ENCODE measurements at regions not wholly inside any gene's neighbourhood (a gene's known extent, or its start where the extent isn't known, plus 50 kb on each side); places are given as distances from the start of the nearest gene placed in this dataset.

DNA sequence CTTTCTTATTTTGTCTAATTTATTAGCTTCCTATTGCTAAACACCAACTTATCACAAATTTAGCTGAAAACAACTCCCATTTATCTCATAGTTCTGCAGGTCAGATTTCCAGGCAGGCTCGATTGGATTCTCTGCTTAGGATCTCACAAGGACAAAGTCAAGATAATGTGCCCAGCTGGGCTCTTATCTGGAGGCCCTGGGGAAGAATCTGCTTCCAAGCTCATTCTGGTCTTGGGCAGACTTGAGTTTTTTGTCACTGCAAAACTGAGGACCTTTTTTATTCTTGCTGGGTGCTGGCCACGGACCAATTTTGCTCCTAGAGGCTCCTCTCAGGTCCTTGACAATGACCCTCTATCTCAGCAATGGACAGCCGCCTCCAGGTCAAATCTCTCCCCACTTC lies 215.5 kb downstream of the TRIB2 start:
- DNase-seq (no peak), ATAC-seq (ENCODE audit: low read depth) (no peak)
- Mint-ChIP-seq H3K27me3 (peaks cover 34% of the 10 kb centered on the region), H3K4me3 (no peak overlapping the region), H3K36me3 (no peaks in the 10 kb centered on the region), H3K27ac (no peak overlapping the region), H3K4me1 (peaks cover 9% of the 10 kb centered on the region), H3K9me3 (no peaks in the 10 kb centered on the region)
- POLR2A ChIA-PET: interaction anchor here (1.0 kb wide), 1 partner anchor 75 kb away, joined by 3 read pairs; no protein-coding TSS in a partner anchor

DNA sequence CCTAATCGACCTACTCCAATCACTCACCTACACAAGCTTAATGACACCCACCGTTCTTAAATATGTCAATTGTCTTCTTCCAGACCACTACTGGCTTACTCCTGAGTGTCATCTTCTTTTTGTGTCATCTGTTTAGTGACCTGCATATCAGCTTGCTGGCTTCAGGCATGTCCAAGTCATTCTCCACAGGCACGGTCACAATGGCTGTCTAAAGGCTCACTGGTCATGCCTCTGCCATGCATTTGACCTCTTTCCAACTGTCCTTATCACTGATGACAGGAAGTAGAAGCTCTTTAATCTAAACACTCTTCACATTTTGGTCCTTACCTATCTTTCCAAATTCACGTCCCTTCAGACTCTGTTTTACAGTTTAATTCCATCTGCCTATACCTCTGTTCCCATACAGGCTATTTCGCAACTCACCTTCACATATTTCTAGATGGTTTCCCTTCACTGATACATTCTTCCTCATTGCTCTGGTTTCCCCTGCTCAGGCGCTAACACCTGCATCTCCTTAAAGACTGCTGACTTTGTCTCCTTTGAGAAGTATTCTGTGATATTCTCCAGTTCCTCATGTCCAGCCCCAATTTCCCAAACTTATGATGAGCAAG lies 217.5 kb downstream of the TRIB2 start:
- DNase-seq (no peak), ATAC-seq (ENCODE audit: low read depth) (no peak)
- H3K36me3 Mint-ChIP-seq: no peaks in the 10 kb centered on the region
- POLR2A ChIA-PET: no interaction called here
- no peak overlapping the region for H3K4me3 Mint-ChIP-seq
- peaks cover 7% of the 10 kb centered on the region for H3K4me1 Mint-ChIP-seq
- H3K27ac Mint-ChIP-seq: no peak overlapping the region
- no peaks in the 10 kb centered on the region for H3K9me3 Mint-ChIP-seq
- peaks cover 25% of the 10 kb centered on the region for H3K27me3 Mint-ChIP-seq

DNA sequence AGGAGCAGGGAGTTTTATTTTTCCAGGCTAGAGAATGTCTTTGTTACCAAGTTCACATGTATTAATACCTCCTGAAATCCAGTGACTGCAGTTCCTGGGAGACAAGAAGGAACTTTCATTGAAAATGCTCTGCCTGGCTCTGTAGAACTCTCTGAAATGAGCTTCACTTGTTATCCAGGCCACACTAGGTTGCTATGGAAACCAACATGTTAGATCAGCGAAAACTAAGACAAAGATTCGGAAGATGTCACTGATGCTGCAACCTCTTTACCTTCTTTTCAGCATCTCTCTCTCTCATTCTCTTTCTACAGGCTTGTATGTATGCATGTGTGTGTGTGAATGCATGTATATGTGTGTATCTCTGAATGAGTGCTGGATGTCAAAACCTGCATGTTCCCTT lies 218.5 kb downstream of the TRIB2 start:
- no peak overlapping the region for H3K27ac Mint-ChIP-seq
- peaks cover 25% of the 10 kb centered on the region for H3K27me3 Mint-ChIP-seq
- POLR2A ChIA-PET: no interaction called here
- no peaks in the 10 kb centered on the region for H3K9me3 Mint-ChIP-seq
- peaks cover 7% of the 10 kb centered on the region for H3K4me1 Mint-ChIP-seq
- H3K36me3 Mint-ChIP-seq: no peaks in the 10 kb centered on the region
- ATAC-seq (ENCODE audit: low read depth): no peak
- no peak overlapping the region for H3K4me3 Mint-ChIP-seq
- no peak for DNase-seq

DNA sequence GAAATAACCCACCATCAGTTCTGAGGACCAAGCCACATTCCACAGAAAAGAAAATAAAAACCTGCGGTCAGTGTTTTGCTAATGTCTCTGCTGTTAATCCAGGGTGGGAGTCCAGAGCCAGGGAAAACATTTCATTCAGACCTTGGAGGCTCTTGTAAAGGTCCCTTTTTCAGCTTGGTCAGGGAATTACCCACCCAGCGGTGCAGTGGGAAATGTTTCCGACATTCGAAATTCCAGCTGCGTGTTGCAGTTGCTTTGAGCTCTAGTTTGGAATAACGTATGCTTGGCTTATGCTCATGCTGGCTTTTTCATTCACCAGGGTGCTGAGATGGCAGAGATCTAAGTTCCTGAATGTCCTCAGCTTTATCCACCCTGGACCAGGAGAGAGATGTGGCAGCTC lies 219.1 kb downstream of the TRIB2 start:
- peaks cover 6% of the 10 kb centered on the region for H3K4me1 Mint-ChIP-seq

DNA sequence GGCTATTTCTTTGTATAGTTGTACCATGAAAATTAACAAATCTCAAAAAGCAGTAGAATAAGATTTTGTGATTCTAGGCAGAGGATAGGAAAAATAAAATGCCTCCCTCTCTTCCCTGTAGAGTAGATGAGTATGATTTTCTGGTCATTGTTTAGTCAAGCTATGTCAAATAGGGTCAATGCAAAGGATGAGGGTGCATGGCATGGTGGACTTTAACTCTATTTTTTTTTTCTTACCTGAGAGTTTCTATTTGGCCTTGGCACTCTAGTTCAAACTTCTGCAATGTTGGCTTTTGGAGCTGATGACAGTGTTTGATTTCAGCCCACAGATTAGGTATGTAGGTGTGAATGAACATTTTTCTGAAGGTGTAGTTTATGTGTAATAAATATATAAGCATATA lies 224.5 kb downstream of the TRIB2 start:
- H3K9me3 Mint-ChIP-seq: peaks cover 8% of the 10 kb centered on the region
- POLR2A ChIA-PET: no interaction called here
- H3K27me3 Mint-ChIP-seq: no peaks in the 10 kb centered on the region
- H3K36me3 Mint-ChIP-seq: peaks cover 3% of the 10 kb centered on the region
- ATAC-seq (ENCODE audit: low read depth) (no peak), DNase-seq (no peak)
- H3K4me3 Mint-ChIP-seq: no peak overlapping the region
- H3K27ac Mint-ChIP-seq: no peak overlapping the region
- H3K4me1 Mint-ChIP-seq: no peaks in the 10 kb centered on the region

More for the DNA sequence above, 219.1 kb downstream of the TRIB2 start:
- no peaks in the 10 kb centered on the region for H3K9me3 Mint-ChIP-seq
- POLR2A ChIA-PET: no interaction called here
- no peak overlapping the region for H3K4me3 Mint-ChIP-seq
- H3K36me3 Mint-ChIP-seq: no peaks in the 10 kb centered on the region
- no peak overlapping the region for H3K27ac Mint-ChIP-seq
- DNase-seq (no peak), ATAC-seq (ENCODE audit: low read depth) (no peak)
- peaks cover 25% of the 10 kb centered on the region for H3K27me3 Mint-ChIP-seq

DNA sequence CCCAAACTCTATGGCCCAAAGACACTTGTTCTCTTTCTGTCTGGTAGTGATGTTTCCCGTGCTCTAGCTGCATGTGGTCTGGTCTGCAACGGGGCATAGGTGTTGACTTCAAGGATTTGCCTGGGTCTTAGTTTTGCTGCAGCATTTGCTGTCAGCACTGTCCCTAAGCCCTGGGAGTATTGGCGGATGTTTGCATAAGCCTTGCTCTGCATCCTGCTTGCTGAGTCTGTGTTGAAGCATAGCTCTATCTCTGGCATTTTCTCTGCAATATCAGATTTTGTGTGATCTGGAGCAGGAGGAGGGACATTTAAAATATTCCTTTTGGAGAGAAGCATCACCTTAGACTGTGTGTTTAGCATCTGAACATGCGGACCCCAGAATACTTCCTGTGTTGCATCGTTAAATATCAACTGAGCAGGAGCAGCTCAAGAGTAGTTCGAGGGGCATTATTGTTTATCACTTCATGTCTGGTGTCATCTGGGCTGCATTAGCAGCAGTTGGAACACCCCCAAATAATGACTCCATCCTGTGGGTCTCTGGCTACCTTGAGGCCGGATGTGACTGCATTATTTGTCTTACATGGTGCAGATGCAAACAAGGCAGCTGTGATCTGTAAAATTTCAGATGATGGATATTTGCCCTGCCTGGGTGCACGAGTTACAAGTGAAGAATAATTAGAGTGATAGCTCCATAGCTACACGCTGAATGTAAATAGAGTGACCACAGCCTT lies 231.7 kb downstream of the TRIB2 start:
- DNase-seq (no peak), ATAC-seq (ENCODE audit: low read depth) (no peak)
- Mint-ChIP-seq H3K27ac (no peak overlapping the region), H3K36me3 (peaks cover 1% of the 10 kb centered on the region), H3K4me3 (no peak overlapping the region), H3K4me1 (peaks cover 21% of the 10 kb centered on the region), H3K9me3 (no peaks in the 10 kb centered on the region), H3K27me3 (peaks cover 20% of the 10 kb centered on the region)
- POLR2A ChIA-PET: no interaction called here

DNA sequence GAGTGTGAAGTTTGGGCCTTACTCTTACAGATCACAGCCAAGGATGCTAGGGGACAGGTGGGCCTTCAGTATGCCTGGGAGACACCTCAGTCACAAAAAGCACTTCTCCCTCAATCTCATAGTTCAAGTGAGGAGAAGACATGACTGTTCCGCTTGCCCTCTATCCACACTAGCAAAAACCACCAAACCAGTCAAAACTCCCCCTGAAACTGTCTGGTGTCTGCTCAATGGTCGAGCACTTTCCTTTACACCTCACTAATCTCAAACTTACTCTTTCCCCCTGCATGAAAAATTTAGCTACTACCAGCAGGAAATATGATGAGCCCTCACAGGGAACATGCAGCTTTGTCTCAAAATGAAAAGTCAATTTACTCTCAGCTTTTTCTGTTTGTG lies 232.2 kb downstream of the TRIB2 start:
- Mint-ChIP-seq H3K9me3 (peaks cover 4% of the 10 kb centered on the region), H3K27me3 (peaks cover 26% of the 10 kb centered on the region), H3K4me3 (peak overlapping the region; percentile 1), H3K4me1 (peaks cover 21% of the 10 kb centered on the region), H3K36me3 (peaks cover 1% of the 10 kb centered on the region), H3K27ac (peak overlapping the region; percentile 15)
- peak; percentile 68 for ATAC-seq (ENCODE audit: low read depth)
- no peak for DNase-seq
- POLR2A ChIA-PET: no interaction called here

DNA sequence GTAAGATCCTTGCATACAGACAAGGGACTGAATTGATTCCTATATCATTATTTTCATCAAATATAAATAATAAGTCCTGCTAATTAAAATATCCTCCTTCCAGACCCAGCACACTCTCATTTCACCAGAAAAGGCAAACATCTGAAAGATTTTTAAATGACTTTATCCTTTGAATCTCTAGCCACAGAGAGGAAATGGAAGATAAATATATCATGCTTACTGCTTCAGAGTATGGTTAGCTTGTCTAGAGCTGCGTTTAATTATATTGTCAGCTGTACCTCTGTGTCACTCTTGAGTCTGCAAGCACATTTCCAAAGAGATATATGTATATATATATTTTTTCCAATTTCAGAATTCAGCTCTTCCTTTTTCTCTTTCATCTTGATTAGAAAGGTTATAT lies 232.7 kb downstream of the TRIB2 start:
- Mint-ChIP-seq H3K36me3 (peaks cover 1% of the 10 kb centered on the region), H3K27ac (no peak overlapping the region), H3K9me3 (peaks cover 6% of the 10 kb centered on the region), H3K4me1 (peaks cover 21% of the 10 kb centered on the region), H3K4me3 (no peak overlapping the region), H3K27me3 (peaks cover 28% of the 10 kb centered on the region)
- ATAC-seq (ENCODE audit: low read depth) (peak; percentile 65), DNase-seq (no peak)
- POLR2A ChIA-PET: no interaction called here

DNA sequence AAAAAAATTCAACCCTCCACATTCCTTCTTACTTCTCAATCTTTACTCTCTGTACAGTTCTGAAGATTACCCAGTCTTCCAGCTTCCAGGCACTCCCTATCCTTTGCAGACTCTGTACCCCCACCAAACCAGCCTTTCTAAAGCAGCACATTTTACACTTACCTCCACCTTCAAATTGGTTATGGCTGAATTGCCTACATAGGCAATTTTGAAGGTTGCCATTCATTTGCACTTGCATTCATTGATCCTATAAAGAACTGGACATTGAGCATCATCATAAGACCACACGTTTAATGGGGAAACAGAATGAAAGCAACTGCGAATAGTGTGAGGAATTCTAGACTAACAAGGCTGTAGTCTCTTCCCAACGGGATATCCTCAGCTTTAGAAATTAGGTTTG lies 233.4 kb downstream of the TRIB2 start:
- Mint-ChIP-seq H3K4me3 (no peak overlapping the region), H3K27me3 (peaks cover 32% of the 10 kb centered on the region), H3K9me3 (peaks cover 6% of the 10 kb centered on the region), H3K36me3 (peaks cover 1% of the 10 kb centered on the region), H3K27ac (no peak overlapping the region), H3K4me1 (peaks cover 21% of the 10 kb centered on the region)
- DNase-seq: no peak
- POLR2A ChIA-PET: no interaction called here
- ATAC-seq (ENCODE audit: low read depth): no peak

DNA sequence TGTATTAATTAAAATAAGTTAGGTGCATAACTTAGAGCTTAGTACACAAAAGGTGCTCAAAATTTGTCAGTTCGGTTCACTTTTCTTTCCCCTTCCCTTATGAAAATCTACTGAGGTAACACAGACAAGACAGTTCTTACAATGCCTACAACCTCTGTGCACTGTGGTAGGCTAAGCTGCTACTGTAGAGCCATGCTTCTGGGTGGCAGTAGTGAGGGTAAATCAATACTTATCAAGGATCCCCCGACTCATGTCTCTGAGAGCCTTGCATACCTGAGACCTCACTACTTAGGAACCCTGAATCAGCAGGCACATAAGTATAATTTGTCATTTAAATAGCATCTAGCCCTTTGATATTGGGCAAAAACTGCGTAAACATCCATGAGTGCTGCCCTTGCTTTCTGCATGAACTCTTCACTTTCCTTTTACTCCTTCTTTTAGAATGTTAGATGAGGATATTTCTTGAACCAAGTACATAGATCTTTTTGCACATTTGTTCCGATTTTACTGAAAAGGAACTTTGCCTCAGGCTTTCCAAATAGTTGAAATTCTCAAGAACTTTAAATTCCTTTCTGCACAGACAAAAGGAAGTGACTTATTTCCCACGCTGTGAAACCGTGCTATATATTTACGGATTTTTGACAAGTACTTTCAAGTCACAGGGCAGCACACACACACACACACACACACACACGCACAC lies 234.4 kb downstream of the TRIB2 start:
- H3K36me3 Mint-ChIP-seq: peaks cover 3% of the 10 kb centered on the region
- peaks cover 6% of the 10 kb centered on the region for H3K9me3 Mint-ChIP-seq
- H3K27me3 Mint-ChIP-seq: peaks cover 36% of the 10 kb centered on the region
- no peak for DNase-seq
- no peak overlapping the region for H3K27ac Mint-ChIP-seq
- ATAC-seq (ENCODE audit: low read depth): no peak
- H3K4me3 Mint-ChIP-seq: no peak overlapping the region
- peaks cover 21% of the 10 kb centered on the region for H3K4me1 Mint-ChIP-seq
- POLR2A ChIA-PET: interaction anchor here (0.5 kb wide), 1 partner anchor 841 kb away, joined by 3 read pairs; no protein-coding TSS in a partner anchor

DNA sequence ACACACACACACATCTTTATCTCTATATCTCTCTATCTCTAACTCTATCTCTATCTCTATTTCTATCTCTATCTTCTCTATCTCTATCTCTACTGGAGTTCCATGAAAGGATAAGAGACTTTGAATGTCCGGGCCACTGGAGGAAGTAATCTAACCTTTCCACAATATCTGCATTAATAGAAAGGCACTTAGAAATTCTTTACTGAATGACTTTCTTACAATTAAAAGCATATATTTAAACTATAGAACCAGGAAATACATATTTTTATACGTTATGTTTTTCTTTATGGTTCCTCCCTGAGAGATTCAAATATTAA lies 234.9 kb downstream of the TRIB2 start:
- Mint-ChIP-seq H3K9me3 (peaks cover 8% of the 10 kb centered on the region), H3K27me3 (peaks cover 40% of the 10 kb centered on the region), H3K36me3 (peaks cover 4% of the 10 kb centered on the region), H3K27ac (no peak overlapping the region), H3K4me3 (no peak overlapping the region), H3K4me1 (peaks cover 21% of the 10 kb centered on the region)
- ATAC-seq (ENCODE audit: low read depth) (no peak), DNase-seq (no peak)
- POLR2A ChIA-PET: no interaction called here

DNA sequence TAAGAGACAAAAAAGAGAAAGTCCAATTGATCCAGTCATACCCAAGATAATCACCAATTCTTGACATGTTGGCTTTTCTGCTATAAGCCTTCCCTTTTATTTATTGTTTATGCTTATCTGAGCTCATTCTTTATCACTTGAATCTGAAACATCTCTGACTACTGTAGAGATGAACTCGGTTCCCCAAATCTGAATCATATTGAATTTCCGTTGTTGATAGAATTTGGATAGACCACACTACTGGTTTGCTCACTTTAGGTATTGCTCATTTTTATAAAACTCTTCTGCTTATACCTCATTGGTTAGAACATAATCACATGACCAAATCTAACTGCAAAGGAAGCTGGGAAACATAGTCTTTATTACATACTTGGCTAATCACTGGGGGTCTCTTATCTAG lies 236.9 kb downstream of the TRIB2 start:
- Mint-ChIP-seq H3K27ac (no peak overlapping the region), H3K36me3 (peaks cover 4% of the 10 kb centered on the region), H3K4me3 (no peak overlapping the region), H3K27me3 (peaks cover 45% of the 10 kb centered on the region), H3K4me1 (peaks cover 21% of the 10 kb centered on the region), H3K9me3 (peaks cover 11% of the 10 kb centered on the region)
- DNase-seq: no peak
- POLR2A ChIA-PET: no interaction called here
- no peak for ATAC-seq (ENCODE audit: low read depth)

DNA sequence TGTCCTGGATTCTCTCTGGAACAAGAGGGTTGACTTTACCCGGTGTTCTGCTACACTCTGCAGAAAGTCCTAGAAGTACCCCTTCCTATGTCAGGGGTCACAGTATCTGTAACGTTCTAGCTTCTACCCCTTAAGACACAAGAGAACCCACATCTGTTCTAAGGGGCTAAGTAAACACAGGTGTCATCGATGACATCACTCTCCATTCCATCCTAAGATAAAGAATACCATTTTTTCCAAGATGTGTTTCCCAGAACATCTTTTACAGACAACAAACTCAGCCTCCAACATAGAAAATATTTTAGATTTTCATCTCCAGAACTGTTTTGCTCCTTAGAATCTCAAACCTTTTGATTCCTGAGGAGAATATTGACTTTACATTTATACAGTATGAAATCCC lies 239.1 kb downstream of the TRIB2 start:
- H3K27me3 Mint-ChIP-seq: peaks cover 47% of the 10 kb centered on the region
- peaks cover 10% of the 10 kb centered on the region for H3K36me3 Mint-ChIP-seq
- no peak overlapping the region for H3K27ac Mint-ChIP-seq
- POLR2A ChIA-PET: no interaction called here
- H3K9me3 Mint-ChIP-seq: peaks cover 12% of the 10 kb centered on the region
- ATAC-seq (ENCODE audit: low read depth): no peak
- H3K4me3 Mint-ChIP-seq: no peak overlapping the region
- H3K4me1 Mint-ChIP-seq: peaks cover 10% of the 10 kb centered on the region
- DNase-seq: no peak

DNA sequence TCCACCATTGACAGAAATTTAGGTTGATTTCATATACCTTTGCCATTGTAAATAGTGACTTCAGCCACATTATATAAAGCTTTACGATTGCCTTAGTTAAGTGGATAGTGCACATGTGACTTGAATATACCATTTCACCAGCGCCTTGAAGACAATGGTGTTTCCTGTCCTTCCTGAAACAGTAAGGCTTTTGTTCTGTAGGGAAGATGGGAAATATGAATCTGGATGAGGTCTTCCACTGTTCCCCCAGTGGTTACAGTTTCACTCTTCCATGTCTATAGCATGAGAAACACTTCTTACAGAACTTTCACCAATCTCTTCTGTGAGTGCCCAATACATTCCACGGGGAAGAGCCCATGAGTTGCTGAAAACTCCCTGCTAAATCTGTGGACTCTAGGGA lies 240.5 kb downstream of the TRIB2 start:
- Mint-ChIP-seq H3K4me3 (no peak overlapping the region), H3K9me3 (peaks cover 13% of the 10 kb centered on the region), H3K36me3 (peaks cover 11% of the 10 kb centered on the region), H3K4me1 (peaks cover 2% of the 10 kb centered on the region), H3K27me3 (peaks cover 38% of the 10 kb centered on the region), H3K27ac (no peak overlapping the region)
- DNase-seq: no peak
- ATAC-seq (ENCODE audit: low read depth): no peak
- POLR2A ChIA-PET: no interaction called here
